ENCODE measurements at regions not wholly inside any gene's neighbourhood (a gene's known extent, or its start where the extent isn't known, plus 50 kb on each side); places are given as distances from the start of the nearest gene placed in this dataset.

DNA sequence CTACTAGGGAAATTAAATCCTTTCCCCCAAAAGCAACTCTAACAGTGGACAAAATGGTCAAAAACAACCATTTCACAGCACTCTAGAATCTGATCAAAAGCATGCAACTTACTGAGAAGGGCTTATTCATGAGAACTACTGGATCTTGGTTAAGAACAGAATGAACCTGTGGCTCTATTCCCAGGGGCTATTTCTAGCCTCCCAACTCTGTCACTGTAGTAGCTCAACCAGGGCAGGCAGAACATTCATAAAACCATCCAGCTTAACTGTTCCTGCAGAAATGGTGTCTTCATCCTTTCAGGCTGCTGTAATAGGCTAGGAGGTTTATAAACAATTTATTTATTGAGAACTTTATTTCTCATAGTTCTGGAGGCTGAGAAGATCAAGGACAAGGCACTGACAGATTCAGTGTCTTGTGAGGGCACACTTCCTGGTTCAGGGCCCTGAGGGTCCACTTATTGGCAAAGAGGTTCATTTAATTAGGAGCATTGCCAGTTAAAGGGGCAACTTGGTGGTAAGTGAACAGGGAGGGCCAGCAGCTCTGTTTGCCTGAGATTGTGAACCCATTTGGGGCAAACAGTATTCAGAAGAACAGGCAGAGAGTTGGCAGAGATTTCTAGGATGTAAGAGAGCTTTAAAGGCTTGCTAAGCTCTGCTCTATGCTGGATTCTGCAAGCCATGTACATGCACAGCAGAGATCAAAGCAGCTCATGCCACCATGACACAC lies 238.5 kb upstream of the FBXL7 start:
- DNase-seq (ENCODE audit: low read depth) = no peak

DNA sequence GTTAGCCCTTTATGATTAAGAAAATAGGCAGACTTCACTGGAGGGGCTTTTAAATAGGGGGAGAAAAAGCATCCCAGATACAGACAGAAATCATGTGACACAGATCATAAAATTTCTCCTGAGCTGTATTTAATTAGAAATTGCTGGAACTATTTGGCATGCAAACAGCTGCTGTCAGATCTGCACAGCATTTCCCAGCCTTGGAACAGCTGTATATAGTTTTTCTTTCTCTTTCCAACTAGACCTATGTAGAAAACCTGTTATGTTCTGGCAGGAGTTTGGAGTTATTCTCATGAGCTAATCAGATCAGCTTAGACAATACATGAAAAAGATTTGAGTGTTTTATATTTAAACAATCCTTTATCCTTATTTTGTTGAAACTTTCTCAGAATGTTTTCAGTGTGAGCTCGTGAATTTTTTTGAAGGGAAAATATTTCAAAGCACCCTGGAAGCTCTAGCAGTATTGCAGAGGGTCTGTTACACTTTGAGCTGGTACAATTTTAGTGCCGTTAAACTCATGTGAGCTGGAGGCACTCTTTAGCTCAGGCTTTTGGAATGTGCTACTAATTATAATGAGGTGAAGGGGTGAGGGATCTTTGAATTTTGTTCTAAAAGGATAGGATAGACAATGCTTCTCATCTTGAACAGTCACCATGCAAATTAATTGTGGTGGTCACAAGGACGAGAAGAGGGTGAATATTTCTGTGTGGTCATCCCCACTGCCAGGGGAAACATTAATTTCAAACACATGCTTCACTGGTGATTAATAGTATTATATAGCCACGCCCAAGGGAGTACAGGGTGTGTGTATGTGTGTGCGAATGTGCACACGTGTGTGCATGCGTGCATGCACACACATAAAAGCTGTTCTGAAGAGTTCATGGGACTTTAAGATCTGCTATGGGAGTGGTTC lies 239.4 kb upstream of the FBXL7 start:
- DNase-seq (ENCODE audit: low read depth) = no peak

DNA sequence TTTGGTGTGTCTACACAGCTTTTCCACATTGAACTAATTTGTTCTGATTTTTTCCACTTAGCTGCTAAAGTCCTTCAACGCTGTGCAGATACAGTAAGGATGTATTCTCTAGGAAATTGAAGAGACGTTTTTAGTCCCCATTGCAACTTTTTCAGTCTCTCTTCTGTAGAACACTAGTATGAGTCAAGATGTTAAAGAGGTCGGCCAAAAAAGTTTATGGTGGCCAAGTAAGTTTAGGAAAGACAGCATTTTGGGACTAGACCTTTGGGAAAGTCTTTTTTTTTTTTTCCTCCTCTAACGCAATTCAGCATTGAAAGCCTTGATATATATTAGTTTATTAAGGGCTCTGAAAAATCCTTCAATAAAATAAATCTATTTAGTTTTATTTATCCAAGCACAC lies 243.5 kb upstream of the FBXL7 start:
- no peak for DNase-seq (ENCODE audit: low read depth)

DNA sequence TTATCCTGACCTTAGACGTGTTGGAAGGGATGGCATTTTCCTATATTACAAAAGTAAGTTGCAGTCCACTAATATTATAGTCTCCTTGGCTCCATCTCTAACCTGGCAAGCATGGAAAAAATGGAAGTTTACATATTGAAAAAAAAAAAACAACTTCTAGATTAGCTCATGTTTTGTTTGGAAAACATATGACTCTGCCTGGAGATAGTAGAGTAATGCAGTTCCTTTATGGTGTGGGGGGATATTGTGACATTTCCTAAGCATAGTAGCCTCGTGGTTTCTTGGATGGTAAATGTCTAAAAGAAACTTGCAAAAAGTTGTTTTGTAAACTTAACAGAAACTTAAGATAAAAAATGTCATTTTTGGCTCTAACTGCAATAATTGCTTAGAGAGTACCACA lies 244.4 kb upstream of the FBXL7 start:
- DNase-seq (ENCODE audit: low read depth) = no peak

DNA sequence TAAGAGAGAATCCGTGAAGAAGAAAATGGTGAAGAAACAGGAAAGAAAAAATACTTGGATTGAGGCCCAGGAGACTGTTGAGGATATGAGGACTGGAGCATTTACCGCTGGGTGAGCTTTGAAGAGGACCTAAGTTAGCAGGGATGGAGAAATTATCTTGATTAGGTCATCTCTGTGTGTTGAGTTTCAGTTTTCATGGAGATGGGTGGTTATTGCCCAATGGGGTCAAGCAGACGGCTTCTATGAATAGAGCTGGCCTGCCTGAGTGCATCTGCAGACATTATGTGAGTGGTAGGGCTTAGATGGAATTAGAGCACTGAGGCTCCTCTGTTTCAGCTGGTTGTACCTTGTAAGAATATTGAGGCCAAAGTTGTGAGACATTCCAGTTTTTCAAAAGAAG lies 245.4 kb upstream of the FBXL7 start:
- no peak for DNase-seq (ENCODE audit: low read depth)

DNA sequence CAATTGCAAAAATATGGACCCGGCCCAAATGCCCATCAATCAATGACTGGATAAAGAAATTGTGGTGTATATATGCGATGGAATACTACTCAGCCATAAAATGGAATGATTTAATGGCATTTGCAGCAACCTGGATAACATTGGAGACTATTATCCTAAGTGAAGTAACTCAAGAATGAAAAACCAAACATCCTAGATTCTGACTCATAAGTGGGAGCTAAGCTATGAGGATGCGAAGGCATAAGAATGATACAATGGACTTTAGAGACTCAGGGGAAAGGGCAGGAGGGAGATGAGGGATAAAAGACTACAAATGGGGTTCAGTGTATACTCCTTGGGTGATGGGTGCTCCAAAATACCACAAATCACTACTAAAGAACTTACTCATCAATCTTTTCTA lies 247.6 kb upstream of the FBXL7 start:
- no peak for DNase-seq (ENCODE audit: low read depth)

DNA sequence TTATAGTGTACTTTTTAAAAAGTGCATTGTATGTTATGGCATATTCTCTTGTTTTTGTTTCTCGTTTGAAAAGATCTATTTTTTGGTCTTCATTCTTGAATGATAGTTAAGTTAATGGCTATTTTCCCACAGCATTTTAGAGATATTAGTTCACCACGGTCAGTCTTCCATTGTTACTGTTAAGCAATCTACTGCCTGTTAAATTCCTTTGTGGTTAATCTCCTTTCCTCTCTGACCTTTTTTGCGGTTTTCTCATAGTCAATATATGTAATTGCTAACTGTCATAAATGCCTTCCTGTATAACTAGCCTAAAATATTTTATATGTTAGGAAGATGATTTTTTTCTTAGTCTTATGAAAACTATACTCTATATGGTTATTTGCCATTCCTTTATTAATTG lies 250.8 kb upstream of the FBXL7 start:
- no peak for DNase-seq (ENCODE audit: low read depth)

DNA sequence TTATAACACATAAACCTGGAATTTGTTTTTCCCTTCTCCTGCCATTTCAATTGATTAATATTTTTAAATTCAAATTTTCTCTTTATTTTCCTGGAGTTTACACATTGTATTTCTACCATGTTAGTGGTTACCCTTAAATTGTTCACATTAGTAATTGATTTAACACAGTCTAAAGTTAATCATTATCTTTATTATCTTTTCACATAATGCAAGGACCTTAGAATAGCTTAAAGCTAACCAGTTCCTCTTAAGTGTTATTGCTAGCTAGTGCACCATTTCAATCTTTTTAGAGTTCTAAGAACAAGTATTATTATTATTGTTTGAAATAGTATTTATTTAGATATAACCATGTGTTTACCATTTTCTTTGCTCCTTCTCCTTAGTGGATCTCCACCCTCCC lies 251.2 kb upstream of the FBXL7 start:
- no peak for DNase-seq (ENCODE audit: low read depth)

DNA sequence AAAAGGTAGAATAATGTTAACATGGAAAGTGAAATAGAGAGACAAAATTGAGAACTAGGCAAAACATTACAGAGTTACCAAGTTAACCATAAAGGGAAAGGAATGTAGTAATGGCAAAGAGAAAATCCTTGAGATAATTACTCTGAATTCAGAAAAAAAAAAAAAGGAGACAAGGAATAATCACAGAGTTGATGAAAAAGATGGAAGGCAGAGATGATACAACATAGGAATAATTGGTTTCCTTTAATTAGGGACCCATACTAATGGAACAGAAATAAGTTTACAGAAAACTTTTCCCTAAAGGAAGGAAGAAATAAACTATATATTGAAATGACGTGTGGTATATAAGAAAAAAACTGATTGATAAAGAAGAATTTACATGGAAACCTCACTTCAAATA lies 254.1 kb upstream of the FBXL7 start:
- no peak for DNase-seq (ENCODE audit: low read depth)

DNA sequence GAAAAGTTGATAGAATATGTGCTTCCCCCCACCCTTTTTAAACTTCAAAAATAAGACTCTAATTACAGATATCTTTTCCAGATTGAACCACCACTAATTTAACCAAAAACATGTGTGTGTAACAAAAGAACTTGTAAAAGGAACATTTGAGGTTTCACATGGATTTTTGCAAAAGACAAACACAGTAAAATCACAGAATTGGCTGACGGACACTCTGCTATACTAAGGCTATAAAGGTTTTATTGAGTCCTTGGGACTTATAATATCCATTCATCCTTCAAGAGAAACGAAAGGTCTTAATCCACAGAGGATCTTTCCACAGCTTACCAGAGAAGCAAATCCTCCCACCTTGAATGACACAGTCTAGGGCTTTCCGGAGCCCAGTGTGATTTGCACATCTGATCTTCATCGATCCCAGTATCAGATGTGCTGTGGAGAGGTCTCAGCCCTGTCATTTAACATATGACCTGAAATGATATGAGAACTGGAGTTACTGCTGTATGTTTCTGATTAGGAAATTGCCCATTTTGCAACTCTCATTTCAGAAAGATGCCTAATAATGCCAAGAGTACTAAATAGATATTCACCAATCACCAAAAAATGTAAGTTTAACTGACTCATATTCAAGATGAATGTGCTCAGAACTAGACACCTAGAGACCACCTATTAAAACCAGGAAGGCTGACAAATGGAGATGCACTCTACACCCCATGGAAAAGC lies 256.5 kb upstream of the FBXL7 start:
- DNase-seq (ENCODE audit: low read depth) = no peak

DNA sequence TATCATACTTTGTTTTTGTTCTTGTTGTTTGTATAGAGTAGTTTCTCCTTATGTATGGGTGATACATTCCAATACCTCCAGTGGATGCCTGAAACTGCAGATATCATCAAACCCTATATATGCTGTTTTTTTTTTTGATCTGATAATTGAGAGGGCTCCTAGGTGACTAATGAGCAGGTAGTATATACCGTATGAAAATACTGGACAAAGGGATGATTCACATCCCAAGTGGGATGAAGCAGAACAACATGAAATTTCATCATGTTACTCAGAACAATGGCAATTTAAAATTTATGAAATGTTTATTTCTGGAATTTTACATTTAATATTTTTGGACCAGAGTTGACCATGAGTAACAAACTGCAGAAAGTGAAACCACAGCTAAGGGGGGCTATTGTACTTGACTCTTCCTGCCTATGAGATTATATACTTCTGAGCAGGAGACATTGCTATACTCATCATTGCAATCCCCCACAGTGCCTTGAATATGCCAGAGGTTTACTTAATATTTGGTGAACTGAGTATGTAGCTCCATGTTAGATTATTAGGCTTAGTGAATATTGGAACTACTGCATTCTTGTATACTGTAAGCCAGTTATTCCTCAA lies 258.7 kb upstream of the FBXL7 start:
- DNase-seq (ENCODE audit: low read depth) = no peak

DNA sequence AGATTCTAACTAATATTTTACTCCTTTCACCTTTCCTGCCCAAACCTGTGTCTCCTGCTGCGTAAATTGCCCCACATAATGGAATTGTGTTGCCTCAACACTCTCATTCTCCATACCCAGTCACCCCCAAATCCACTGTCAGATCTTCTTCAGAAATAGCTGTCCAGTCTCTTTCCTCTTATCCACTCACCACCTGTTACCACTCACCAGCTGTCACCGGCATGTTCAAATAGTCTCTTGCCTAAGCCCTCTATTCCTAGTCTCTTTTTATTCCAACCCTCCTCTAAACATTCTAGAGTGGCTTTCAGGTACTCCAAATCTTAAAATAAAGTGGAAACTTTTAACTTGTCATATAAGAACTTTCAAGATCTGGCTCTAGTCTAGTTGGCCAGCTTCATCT lies 262.0 kb upstream of the FBXL7 start:
- no peak for DNase-seq (ENCODE audit: low read depth)

DNA sequence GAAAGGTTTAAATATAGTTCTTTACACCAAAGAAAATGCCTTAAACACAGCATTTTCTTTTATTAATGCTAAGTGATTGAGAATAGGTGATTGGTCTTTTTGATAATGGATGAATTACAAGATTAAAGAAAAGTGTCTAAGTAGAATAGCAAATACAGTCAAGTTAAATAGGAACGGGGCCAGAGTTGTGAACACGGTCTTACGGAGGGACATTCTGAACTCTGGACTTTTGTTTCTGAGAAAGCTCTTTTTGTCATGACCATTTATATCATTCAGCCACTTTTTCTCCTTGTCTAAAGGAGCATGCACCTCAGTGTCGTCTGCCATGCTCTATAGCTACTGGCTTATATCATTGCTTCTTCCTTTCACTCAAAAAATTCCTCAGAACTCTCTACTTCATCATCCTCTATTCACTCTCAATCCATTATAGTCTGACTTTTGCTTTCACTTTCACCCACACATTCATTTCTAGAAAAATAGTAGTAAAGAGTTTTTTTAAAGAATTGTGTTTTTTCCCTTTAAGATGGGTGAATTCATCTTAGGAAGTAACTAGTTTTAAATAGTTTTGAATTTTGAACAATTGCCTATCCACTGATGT lies 263.0 kb upstream of the FBXL7 start:
- DNase-seq (ENCODE audit: low read depth) = no peak

DNA sequence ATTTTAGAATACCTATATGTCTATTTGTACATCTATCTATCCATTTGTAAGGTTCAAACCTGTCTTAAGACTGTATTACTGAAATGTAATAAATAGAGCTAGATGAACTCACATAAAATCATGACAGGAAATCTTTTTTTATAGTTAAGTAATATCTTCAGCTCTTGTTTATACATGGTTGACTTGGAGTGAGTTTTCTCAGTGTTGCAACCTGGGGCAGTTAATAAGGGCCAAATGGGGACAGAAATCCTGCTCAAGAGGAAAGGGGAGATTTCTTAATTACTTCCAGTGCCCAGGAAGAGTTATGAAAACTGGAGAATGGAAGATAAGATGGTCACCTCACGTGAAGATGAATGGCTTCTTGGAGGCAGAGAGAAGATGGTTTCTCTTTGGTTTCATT lies 265.1 kb upstream of the FBXL7 start:
- DNase-seq (ENCODE audit: low read depth) = no peak

DNA sequence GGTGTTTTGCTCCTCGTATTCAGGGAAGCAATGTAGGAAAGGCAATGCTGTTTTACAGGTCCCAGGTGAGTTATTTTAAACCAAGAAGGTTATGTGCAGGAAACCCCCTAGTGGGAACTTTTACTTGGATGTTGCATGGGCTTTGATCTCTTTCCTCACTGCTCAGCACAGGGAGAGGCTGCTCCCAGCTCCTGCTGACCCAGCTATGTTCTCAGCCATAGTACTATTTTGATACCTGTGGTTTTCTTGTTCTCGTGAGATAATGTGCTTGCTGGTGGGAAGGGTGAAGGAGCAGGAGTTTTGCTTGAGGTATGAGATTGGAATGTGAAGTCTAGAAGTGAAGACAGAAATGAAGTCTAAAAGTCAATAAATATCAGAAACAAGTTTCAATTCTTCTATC lies 265.6 kb upstream of the FBXL7 start:
- DNase-seq (ENCODE audit: low read depth) = no peak

DNA sequence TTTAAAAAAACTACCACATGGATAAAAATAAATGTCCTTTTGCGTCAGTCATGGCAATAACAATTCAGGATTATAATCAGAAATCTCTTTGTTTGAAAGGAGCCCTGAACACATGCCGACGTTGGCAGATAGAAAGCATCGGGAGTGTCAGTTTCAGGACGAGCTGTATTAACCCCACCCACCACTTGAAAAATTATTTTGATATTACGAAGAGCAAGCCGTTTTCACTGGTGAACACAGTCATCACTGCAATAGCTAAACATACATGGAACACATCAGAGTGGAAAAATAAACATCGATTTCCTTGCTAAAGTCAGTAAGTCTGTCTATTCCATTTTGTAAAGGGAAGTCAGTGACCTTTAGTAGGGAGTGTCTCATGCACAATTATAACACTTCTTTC lies 266.4 kb upstream of the FBXL7 start:
- no peak for DNase-seq (ENCODE audit: low read depth)

DNA sequence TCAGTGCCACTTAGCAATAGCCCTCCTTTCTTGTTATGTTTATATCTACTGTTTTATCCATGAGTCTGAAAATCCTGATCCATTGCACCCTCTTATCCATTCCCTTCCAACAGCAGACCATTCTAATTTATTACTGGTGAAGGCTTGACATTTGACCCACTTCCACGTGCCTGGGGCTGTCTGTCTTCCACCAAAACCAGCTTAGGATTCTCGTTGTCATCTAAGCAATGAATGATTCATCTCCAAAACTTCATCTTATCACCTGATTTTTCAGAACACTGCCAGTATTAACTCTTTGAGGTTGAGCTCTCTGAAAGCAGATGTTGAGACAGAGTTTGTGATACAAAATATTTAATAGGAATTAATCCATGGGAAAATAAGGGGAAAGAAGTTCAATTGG lies 277.8 kb upstream of the FBXL7 start:
- DNase-seq (ENCODE audit: low read depth) = no peak

DNA sequence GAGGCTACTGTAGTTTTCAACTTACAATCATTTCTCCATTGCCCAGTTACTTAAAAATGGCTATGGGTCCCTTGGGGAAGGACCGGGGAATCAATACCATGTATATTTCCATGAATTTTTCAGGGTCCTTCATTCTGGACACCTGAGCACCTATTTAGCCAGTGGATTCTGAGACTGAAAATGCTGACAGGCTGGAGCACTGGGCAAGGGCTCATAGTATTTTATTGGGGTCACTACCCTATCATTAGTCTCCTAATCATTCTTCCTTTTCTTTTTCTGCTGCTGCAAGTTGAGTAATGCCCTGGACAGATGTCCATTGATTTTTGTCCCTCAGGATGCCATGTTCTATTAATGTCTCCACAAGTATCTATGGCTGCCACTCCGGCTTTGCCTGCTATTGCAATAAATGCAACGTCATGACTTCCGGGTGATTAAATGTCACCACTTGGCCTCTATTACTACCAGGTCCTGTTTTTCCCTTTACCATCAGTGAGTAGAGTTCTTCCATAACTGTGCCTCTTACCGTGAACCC lies 279.3 kb upstream of the FBXL7 start:
- no peak for DNase-seq (ENCODE audit: low read depth)

DNA sequence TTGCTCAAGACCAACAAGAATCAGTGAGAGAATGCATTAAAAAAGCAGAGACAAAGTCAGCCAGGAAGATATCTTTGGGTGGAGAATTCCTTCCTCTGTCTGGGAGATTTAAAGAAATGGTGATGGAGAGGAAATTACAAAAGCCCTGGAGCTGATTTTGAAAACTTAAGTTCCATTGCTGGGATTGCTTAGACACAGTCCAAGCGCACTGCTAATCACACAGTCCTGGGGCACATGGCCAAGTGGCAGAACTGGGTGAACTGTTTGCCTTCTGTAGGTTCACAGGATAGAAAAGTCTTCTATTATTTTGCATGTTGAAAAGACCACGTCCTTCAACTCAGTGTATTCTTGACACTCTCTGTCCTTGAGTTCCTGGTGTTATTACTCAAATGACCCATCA lies 284.9 kb upstream of the FBXL7 start:
- DNase-seq (ENCODE audit: low read depth) = no peak

DNA sequence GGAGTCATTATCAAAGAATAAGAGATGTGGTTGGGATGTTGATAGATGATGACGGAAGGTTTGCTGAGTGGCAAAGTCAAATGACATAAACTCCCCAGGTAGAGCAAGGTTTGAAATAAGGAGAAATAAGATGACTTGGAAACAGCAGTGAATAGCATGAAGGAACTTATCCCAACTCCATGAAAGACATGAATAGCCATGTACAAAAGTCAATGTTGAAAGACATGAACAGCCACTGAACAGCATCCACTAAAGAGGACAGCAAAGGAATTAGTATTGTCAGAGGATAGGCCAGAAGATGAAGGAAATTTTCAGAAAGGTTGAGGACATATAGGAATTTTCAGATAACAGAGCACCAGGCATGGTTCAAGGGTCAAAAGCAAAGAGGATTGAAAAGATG lies 286.0 kb upstream of the FBXL7 start:
- DNase-seq (ENCODE audit: low read depth) = no peak

DNA sequence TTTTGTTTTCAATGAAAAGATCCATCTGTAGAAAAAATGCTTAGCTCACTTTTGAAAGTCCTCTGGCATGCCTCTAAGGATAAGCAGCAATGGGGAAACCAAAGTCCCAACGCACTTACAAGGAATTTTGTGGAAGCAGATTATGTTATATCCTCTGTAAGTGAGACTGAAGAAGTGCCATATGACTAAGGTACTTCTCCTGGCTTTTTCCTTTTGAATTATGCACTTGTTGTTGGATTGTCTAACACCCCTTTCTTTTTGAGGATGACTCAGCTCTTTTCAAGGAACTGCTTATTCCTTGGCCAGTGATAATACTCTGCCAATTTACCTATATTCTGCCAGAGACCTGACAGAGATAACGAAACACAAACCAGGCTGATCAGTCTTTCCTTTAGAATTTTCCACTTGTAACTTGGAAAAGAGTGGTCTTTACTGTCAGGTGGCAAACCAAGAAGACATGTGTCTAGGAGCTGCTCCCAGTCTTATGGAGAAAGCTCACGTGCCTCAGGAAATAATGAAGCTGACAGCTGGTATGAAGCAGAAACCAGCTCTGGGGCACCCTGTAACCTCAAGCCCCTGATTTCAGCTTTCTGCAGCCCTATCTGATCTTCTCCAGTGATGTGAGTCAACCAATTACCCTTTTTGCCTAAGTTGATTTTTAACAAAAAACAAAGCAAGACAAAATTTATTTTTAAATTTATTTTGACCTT lies 290.8 kb upstream of the FBXL7 start:
- no peak for DNase-seq (ENCODE audit: low read depth)

All from stimulated activated CD4-positive, alpha-beta T cell treated with anti-CD3 and anti-CD28 coated beads, Interleukin-2, amount 100 ng/mL, for 4 hours (primary cell).